SK-N-SH treated with all-trans-retinoic acid at 6 μM for 48 hours (cell line): ENCODE measurements at regions not wholly inside any gene's neighbourhood (a gene's known extent, or its start where the extent isn't known, plus 50 kb on each side); places are given as distances from the start of the nearest gene placed in this dataset.

Source experiments
- ARNTL ChIP-seq: fragments of 450-650 bp; formaldehyde crosslinking; IDR thresholded peaks from 2 replicates; pipeline ENCODE4 v1.5.0; 2020; ENCODE audit warnings: low read depth, mild to moderate bottlenecking, moderate library complexity, borderline replicate concordance
- OSR1 ChIP-seq: fragments of 250-450 bp; sonication (Bioruptor Pico); IDR thresholded peaks from 2 replicates; pipeline ENCODE4 v1.8.0; 2022; ENCODE audit warnings: moderate library complexity, mild to moderate bottlenecking, inconsistent platforms
- PATZ1 ChIP-seq: fragments of 250-450 bp; sonication (Bioruptor Pico); IDR thresholded peaks from 2 replicates; pipeline ENCODE4 v1.8.0; 2020; ENCODE audit warnings: mild to moderate bottlenecking, moderate library complexity, borderline replicate concordance
- TCF4 ChIP-seq: fragments of 250-450 bp; sonication (Bioruptor Pico); IDR thresholded peaks from 2 replicates; pipeline ENCODE4 v1.8.0; 2021; ENCODE audit warnings: mild to moderate bottlenecking, moderate library complexity, borderline replicate concordance

- TF ChIP-seq PATZ1 (CRISPR knock-in tag) (no peak), TCF4 (no peak), OSR1 (CRISPR knock-in tag) (no peak), ARNTL (no peak)
These were observed 158.5 kb downstream of the FBLN2 start for GRCh38 chr3:13707456-13707855.
